ENCODE measurements at regions not wholly inside any gene's neighbourhood (a gene's known extent, or its start where the extent isn't known, plus 50 kb on each side); places are given as distances from the start of the nearest gene placed in this dataset.

GRCh38 chr14:86601813-86602212 lies 1071.9 kb downstream of the FLRT2 start:
- DNase-seq (ENCODE audit: low read depth): no peak
- no peak for TF ChIP-seq CTCF (conservative IDR thresholded peaks at IDR 0.05; ENCODE audit: low read depth, low read length)
- no peak overlapping the region for H3K4me3 ChIP-seq (ENCODE audit: low read length)

- TF ChIP-seq CTCF (conservative IDR thresholded peaks at IDR 0.05; ENCODE audit: low read depth, low read length): no peak
- DNase-seq (ENCODE audit: low read depth): no peak
- H3K4me3 ChIP-seq (ENCODE audit: low read length): no peak overlapping the region
Observed at GRCh38 chr14:86597279-86597678, 1067.3 kb downstream of the FLRT2 start.

- no peak for TF ChIP-seq CTCF (conservative IDR thresholded peaks at IDR 0.05; ENCODE audit: low read depth, low read length)
- no peak for DNase-seq (ENCODE audit: low read depth)
Observed at GRCh38 chr14:86596024-86596423, 1066.1 kb downstream of the FLRT2 start.

GRCh38 chr14:86575141-86575540 lies 1045.2 kb downstream of the FLRT2 start:
- no peak overlapping the region for H3K4me3 ChIP-seq (ENCODE audit: low read length)
- DNase-seq (ENCODE audit: low read depth): no peak
- no peak for TF ChIP-seq CTCF (conservative IDR thresholded peaks at IDR 0.05; ENCODE audit: low read depth, low read length)

More at GRCh38 chr14:86596024-86596423, 1066.1 kb downstream of the FLRT2 start:
- H3K4me3 ChIP-seq (ENCODE audit: low read length): no peak overlapping the region

- TF ChIP-seq CTCF (conservative IDR thresholded peaks at IDR 0.05; ENCODE audit: low read depth, low read length): no peak
- DNase-seq (ENCODE audit: low read depth): no peak
- H3K4me3 ChIP-seq (ENCODE audit: low read length): no peak overlapping the region
Observed at GRCh38 chr14:86574778-86575129, 1044.8 kb downstream of the FLRT2 start.

GRCh38 chr14:86574051-86574777 lies 1044.3 kb downstream of the FLRT2 start:
- TF ChIP-seq CTCF (conservative IDR thresholded peaks at IDR 0.05; ENCODE audit: low read depth, low read length): no peak
- H3K4me3 ChIP-seq (ENCODE audit: low read length): no peak overlapping the region
- peak; percentile 38 for DNase-seq (ENCODE audit: low read depth)

GRCh38 chr14:86570371-86570770 lies 1040.4 kb downstream of the FLRT2 start:
- no peak for TF ChIP-seq CTCF (conservative IDR thresholded peaks at IDR 0.05; ENCODE audit: low read depth, low read length)
- no peak for DNase-seq (ENCODE audit: low read depth)
- H3K4me3 ChIP-seq (ENCODE audit: low read length): no peak overlapping the region
